HG03108 (cell line): ENCODE measurements at regions not wholly inside any gene's neighbourhood (a gene's known extent, or its start where the extent isn't known, plus 50 kb on each side); places are given as distances from the start of the nearest gene placed in this dataset.
A peak's percentile ranks its signal among the peaks of the same experiment; 100 is the strongest.

Experiments
- ATAC-seq: cut with Tn5 transposase; IDR thresholded peaks from one replicate; pipeline ENCODE4 v1.9.1; 2021; ENCODE audit warnings: moderate library complexity; ENCODE audit not compliant: unreplicated experiment

GRCh38 chrX:150163221-150163930 is 199.7 kb upstream of the MAMLD1 start:
- ATAC-seq = no peak

DNA sequence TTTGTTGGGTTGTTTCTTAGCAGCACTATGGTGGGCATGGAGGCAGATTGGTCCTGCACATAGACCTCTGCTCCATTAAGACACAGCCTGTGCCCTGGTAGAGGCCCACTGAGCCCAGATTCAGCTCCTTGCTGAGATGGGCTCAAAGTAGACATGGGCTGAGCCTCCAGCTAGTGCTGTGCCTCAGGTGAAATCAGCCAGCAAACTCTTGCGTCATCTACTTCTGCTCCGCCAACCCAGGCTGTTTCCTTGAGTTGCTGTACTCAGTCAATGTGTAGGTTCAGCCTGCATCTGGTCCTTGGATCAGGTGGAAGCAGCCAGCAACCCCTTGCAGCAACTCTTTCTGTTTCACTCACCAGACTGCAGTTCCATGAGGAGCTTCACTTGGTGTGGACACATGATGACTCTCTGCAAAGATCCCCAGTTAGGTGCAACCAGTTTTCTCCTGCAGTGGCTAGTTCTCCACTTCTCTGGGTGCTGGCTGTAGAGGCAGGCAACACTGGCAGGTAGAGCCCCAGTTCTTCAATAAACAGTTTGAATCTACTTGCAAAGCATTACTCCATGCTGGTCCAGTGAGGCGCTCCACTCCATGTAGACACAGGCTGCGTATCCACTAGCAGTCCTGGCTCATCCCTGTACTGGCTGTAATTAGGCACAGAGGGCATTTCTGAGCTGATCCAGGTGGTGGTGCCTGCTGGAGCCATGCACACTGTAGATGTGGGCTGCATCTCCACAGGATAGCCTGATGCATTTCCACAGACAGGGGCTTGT is 199.0 kb upstream of the MAMLD1 start:
- no peak for ATAC-seq

- no peak for ATAC-seq
These were observed 198.0 kb upstream of the MAMLD1 start for GRCh38 chrX:150164971-150165600.

- no peak for ATAC-seq
These were observed 197.1 kb upstream of the MAMLD1 start for GRCh38 chrX:150165776-150166610.

- ATAC-seq = no peak
These were observed 195.4 kb upstream of the MAMLD1 start for GRCh38 chrX:150167482-150168324.

GRCh38 chrX:150182161-150182560 is 181.0 kb upstream of the MAMLD1 start:
- no peak for ATAC-seq

DNA sequence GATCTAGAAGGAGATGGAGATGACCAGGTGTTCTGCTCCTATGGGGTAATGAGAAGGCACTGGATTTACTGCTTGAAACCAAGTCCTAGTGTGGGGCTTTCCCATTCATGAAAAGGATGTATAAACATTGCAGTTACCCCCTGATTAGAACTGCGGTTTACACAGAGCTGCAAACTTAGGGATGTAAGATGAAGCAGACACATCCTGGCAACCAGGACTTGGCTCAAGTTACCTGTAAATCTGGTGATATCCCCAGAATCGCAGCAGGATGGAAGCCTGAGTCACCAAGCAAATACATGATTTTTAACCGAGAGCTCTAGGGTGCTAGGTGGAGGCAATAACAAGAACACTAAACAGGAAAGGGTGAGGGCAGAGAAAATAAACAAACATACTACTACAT is 178.6 kb upstream of the MAMLD1 start:
- ATAC-seq = no peak

- no peak for ATAC-seq
These were observed 177.4 kb upstream of the MAMLD1 start for GRCh38 chrX:150185766-150186165.

GRCh38 chrX:150192816-150193215 is 170.3 kb upstream of the MAMLD1 start:
- no peak for ATAC-seq

- no peak for ATAC-seq
These were observed 166.8 kb upstream of the MAMLD1 start for GRCh38 chrX:150196285-150196684.

- no peak for ATAC-seq
These were observed 165.7 kb upstream of the MAMLD1 start for GRCh38 chrX:150197388-150197787.

DNA sequence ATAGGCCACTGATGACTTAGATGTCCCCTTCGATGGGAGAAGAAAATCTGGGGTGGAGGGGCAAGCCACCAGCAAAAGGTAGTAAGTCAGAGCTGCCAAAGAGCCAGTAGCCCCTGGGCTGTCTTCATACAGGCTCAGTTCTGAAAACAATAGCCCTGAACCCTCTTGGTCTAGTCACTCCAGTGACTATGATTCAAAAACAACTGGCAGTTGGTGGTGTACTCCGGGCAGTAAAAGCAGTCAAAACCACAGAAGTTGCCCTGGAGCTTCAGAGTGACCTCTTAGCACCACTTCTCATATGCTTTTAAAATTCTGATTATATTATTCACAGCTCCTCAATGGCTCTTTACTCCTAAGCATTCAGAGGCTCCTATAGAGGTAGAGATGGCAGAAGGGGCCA is 164.3 kb upstream of the MAMLD1 start:
- no peak for ATAC-seq

GRCh38 chrX:150199181-150199580 is 163.9 kb upstream of the MAMLD1 start:
- ATAC-seq = no peak

- no peak for ATAC-seq
These were observed 163.3 kb upstream of the MAMLD1 start for GRCh38 chrX:150199803-150200202.

GRCh38 chrX:150200361-150200760 is 162.8 kb upstream of the MAMLD1 start:
- no peak for ATAC-seq

DNA sequence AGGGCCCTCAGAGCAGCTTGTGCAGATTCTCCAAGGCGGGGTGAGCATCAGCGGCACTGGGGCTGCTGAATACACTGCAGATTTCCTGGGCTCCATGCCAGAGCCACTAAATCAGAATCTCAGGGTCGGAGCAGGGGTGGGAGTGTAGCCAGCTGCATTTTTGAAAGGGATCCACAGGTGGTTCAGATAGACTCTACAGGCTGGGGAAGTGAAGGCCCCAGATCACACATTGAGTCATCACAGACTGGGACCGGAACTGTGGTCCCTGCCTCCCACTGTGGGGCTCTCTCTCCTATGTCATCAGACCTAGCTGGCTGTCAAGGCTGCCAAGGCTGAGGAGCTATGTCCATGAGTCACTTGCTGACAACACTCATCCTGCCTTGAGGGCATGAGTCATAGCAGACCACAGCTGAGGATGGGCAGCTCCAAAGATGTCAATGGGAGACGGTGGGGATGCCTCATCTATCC is 162.3 kb upstream of the MAMLD1 start:
- ATAC-seq = peak; percentile 97

DNA sequence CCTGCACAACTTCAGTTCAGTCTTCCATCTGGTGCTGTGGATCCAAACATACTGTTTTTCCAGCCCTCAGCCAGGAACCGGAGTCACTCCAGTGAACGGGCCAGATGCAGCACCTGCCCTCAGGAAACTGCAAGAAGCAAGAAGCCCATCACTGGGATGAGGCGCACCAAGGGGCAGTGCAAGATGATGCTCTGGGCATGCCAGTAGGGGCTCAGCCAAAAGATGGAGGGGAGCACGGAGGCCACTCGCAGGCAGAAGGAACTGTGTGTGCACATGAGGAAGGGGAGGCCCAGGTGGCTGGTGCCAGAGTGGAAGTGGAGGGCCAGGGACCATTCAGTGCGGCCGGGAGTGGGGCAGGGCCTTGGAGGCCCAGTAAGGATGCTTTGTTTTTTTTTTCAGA is 161.7 kb upstream of the MAMLD1 start:
- no peak for ATAC-seq

DNA sequence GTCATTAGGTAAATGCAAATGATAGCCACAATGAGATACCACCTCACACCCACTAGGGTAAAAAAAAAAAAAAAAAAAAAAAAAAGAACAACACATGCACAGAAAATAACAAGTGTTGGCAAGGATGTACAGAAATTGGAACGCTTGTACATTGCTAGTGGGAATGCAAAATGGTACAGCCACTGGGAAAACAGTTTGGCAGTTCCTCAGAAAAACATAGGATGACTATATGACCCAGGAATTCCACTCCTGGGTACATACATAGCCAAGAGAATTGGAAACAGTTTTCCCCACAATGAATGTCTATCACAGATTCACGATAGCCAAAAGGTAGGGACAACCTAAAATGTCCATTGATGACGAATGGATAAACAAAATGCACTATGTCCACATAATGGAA is 161.3 kb upstream of the MAMLD1 start:
- no peak for ATAC-seq

DNA sequence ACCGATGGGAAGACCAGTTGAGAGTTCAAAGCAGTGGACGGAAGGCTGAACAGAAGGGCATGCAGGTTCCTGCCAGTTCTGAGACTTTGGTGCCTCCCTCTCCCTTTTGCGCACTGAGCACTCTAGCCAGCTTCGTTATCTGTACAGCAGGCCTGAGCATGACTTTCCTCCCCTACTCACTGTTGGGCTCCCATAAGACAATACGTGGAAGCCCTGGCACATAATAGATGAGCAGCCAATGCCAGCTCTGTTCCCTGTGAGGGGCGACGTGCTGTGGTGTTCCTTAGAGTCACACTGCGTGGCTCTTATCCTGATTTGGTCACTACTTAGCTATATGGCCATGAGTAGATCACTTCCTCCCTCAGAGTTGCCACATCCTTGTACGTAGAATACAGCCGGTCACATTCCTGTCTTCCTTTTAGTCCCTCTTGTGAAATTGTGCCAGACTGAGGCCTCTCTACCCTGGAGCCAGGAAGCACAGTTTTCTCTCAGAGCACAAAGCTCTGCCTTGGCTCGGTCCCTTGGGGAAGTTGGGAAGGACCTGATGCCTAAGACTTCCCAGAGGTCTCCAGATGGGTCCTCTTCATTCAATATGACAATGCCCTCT is 160.4 kb upstream of the MAMLD1 start:
- ATAC-seq = no peak

DNA sequence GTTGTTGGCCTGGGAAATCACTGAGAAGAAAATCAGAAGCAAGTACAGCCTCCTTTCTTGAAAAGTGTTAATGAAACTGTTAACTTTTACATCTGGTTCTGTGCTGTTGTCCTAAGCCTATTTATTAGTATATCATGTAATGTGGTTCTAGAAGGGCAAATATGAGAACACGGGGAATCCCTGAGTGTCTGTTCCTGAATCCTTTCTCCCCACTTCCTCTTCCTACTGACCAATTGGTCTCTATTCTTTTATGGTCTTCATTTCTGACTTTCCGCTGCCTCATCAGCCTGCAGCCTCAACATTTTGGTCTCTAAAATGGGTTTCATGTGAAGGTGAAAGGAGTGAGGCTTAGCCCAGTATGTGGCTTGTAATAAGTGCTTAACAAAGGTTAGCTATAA is 159.9 kb upstream of the MAMLD1 start:
- no peak for ATAC-seq
